CD14-positive monocyte (primary cell): ENCODE measurements at regions not wholly inside any gene's neighbourhood (a gene's known extent, or its start where the extent isn't known, plus 50 kb on each side); places are given as distances from the start of the nearest gene placed in this dataset.

Experiments
- DNase-seq, 3 donors: peaks; one replicate each; pipeline ENCODE4 v3.0.0-alpha.2; 2011 to 2022
- H2AFZ ChIP-seq: 2 replicates; pipeline ENCODE4 v1.6.0; 2012; ENCODE audit warnings: mild to moderate bottlenecking, low read depth, low read length, inconsistent platforms; ENCODE audit not compliant: insufficient read depth, poor library complexity, severe bottlenecking
- H3K27ac ChIP-seq, 2 donors: 1 replicate in 1 of 2; 2 replicates in 1 of 2; pipeline ENCODE4 v1.5.1; 2012 to 2013; ENCODE audit warnings: low read length in 2 of 2, control low read depth in 1 of 2, inconsistent platforms in 1 of 2, low read depth in 1 of 2, mild to moderate bottlenecking in 1 of 2
- H3K27me3 ChIP-seq, 2 donors: one replicate each; pipeline versions ENCODE4 v1.6.0 to v1.6.1; 2011 to 2013; ENCODE audit warnings: low read length in 2 of 2; ENCODE audit not compliant: control insufficient read depth in 2 of 2, insufficient read depth in 2 of 2
- H3K36me3 ChIP-seq, 2 donors: replicated peaks in 1 of 2; 1 replicate in 1 of 2; 2 replicates in 1 of 2; pipeline versions ENCODE4 v1.5.1 to v1.6.1; 2012 to 2013; ENCODE audit warnings: low read length in 2 of 2, control low read depth in 1 of 2, inconsistent platforms in 1 of 2, mild to moderate bottlenecking in 1 of 2; ENCODE audit not compliant: insufficient read depth in 2 of 2, control insufficient read depth in 1 of 2
- H3K4me1 ChIP-seq, 2 donors: 1 replicate in 1 of 2; 2 replicates in 1 of 2; pipeline versions ENCODE4 v1.5.1 to v1.6.1; 2012 to 2013; ENCODE audit warnings: low read length in 2 of 2, control low read depth in 1 of 2, inconsistent platforms in 1 of 2, mild to moderate bottlenecking in 1 of 2, moderate library complexity in 1 of 2; ENCODE audit not compliant: insufficient read depth in 2 of 2, control insufficient read depth in 1 of 2
- H3K4me2 ChIP-seq: replicated peaks from 2 replicates; pipeline ENCODE3; 2012; ENCODE audit warnings: low read length, moderate library complexity, mild to moderate bottlenecking; ENCODE audit not compliant: poor library complexity, severe bottlenecking; ENCODE audit errors: extremely low read depth
- H3K4me3 ChIP-seq, 3 experiments: fragments of 200-600 bp in 1 of 3; sonication (generic) in 1 of 3; replicated peaks in 1 of 3; 1 replicate in 2 of 3; 2 replicates in 1 of 3; pipeline ENCODE4 v1.5.1; 2011 to 2013; ENCODE audit warnings: low read length in 3 of 3, mild to moderate bottlenecking in 3 of 3, control low read depth in 2 of 3, low read depth in 2 of 3, inconsistent platforms in 1 of 3, moderate library complexity in 1 of 3
- H3K79me2 ChIP-seq: 2 replicates; pipeline ENCODE4 v1.6.0; 2012; ENCODE audit warnings: mild to moderate bottlenecking, control low read depth, inconsistent platforms, low read length, moderate library complexity; ENCODE audit not compliant: insufficient read depth
- H3K9ac ChIP-seq: 2 replicates; pipeline ENCODE4 v1.6.0; 2017; ENCODE audit warnings: low read length, mild to moderate bottlenecking; ENCODE audit not compliant: insufficient read depth, poor library complexity, severe bottlenecking
- H3K9me3 ChIP-seq, 2 donors: replicated peaks in 1 of 2; 1 replicate in 1 of 2; 2 replicates in 1 of 2; pipeline versions ENCODE4 v1.5.1 to v1.6.1; 2012 to 2013; ENCODE audit warnings: low read length in 2 of 2, control low read depth in 1 of 2; ENCODE audit not compliant: control insufficient read depth in 1 of 2, insufficient read depth in 1 of 2
- H4K20me1 ChIP-seq: 2 replicates; pipeline ENCODE4 v1.6.0; 2012; ENCODE audit warnings: mild to moderate bottlenecking, low read length, control low read depth, moderate library complexity; ENCODE audit not compliant: insufficient read depth
- H3K27ac Mint-ChIP-seq, 7 donors: one replicate each; pipeline ENCODE4 v1.8.0; 2020; ENCODE audit warnings: mild to moderate bottlenecking in 7 of 7, mixed read lengths in 7 of 7, moderate library complexity in 6 of 7, inconsistent platforms in 2 of 7
- H3K27me3 Mint-ChIP-seq, 3 donors: one replicate each; pipeline ENCODE4 v1.8.0; 2021 to 2022; ENCODE audit warnings: low read depth in 3 of 3, mild to moderate bottlenecking in 3 of 3, mixed read lengths in 3 of 3, moderate library complexity in 3 of 3, inconsistent platforms in 1 of 3
- H3K36me3 Mint-ChIP-seq, 2 donors: one replicate each; pipeline ENCODE4 v1.8.0; 2020; ENCODE audit warnings: mixed read lengths in 2 of 2, inconsistent platforms in 1 of 2, mild to moderate bottlenecking in 1 of 2
- H3K4me1 Mint-ChIP-seq: one replicate; pipeline ENCODE4 v1.8.0; 2020; ENCODE audit warnings: mild to moderate bottlenecking, mixed read lengths
- H3K4me3 Mint-ChIP-seq, 2 donors: one replicate each; pipeline ENCODE4 v1.8.0; 2020; ENCODE audit warnings: mild to moderate bottlenecking in 2 of 2, mixed read lengths in 2 of 2, moderate library complexity in 1 of 2
- H3K9me3 Mint-ChIP-seq, 7 donors: one replicate each; pipeline ENCODE4 v1.8.0; 2020 to 2022; ENCODE audit warnings: mixed read lengths in 7 of 7, mild to moderate bottlenecking in 6 of 7, moderate library complexity in 6 of 7, inconsistent platforms in 2 of 7
- WGBS: methylation state at CpG from one replicate; pipeline ENCODE4 v1.1.5; 2013; ENCODE audit warnings: missing lambda C conversion rate; ENCODE audit not compliant: insufficient coverage; 5-methylcytosine and 5-hydroxymethylcytosine counted together
- intact Hi-C, 2 donors: fragments of 100-400 bp; cut with micrococcal nuclease; formaldehyde crosslinking; loops; one replicate each; pipeline versions ENCODE4 v1.15.0 to v1.15.1; 2023
- TF ChIP-seq, protein P1 (sequence below): fragments of 200-600 bp; IDR thresholded peaks from one replicate; pipeline ENCODE4 v1.8.0; 2022; ENCODE audit warnings: antibody characterized with exemption, mild to moderate bottlenecking

DNA sequence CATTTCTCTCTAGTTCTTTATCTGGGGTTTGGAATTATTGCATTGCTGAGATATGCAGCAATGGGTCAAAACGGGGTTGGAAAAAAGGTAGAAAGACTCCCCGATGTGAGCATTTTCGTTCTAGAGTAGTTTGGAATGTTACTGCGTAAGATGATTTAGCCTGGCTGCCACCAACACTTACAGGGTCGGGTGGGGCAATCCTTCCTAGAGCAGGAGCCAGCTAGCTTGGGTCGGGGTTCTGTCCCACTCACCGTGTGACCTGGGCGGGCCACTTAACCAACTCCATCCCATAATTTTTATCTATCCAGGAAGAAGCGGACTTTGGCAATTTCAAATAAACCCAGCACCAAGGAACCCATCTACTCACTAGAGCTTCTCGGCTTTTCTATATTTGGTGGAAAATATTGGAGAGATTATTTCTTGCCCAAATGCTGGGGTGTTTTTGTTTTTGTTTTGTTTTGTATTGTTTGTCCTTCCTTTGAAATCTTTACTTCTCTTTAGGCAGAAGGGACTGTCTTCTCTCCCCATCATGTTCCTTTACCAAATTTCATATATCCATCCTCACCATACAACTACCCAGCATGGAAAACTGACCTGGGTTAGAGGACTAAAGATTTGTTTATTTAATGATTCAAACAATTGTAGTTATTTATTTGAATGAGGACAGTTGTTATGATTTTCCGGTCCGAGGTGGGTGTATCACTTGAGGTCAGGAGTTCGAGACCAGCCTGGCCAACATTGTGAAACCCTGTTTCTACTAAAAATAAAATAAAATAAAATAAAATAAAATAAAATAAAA, 72.4 kb downstream of the GPX5 start:
- no peak overlapping the region for H3K27ac ChIP-seq
- DNase-seq = no peak
- no peaks in the 10 kb centered on the region for H3K4me1 ChIP-seq
- H3K36me3 ChIP-seq = no peaks in the 10 kb centered on the region
- no peak overlapping the region for H2AFZ ChIP-seq
- H3K4me3 ChIP-seq = no peak overlapping the region
- H3K4me1 Mint-ChIP-seq = no peaks in the 10 kb centered on the region
- H3K79me2 ChIP-seq = no peaks in the 10 kb centered on the region
- H4K20me1 ChIP-seq = no peaks in the 10 kb centered on the region
- H3K27me3 ChIP-seq = peaks cover 17 to 18% of the 10 kb centered on the region in 2 donors
- peaks cover 16 to 38% (median 25%) of the 10 kb centered on the region in 3 donors for H3K27me3 Mint-ChIP-seq
- intact Hi-C loops = no loop called here
- H3K9ac ChIP-seq = no peak overlapping the region
- TF ChIP-seq, protein P1, sequence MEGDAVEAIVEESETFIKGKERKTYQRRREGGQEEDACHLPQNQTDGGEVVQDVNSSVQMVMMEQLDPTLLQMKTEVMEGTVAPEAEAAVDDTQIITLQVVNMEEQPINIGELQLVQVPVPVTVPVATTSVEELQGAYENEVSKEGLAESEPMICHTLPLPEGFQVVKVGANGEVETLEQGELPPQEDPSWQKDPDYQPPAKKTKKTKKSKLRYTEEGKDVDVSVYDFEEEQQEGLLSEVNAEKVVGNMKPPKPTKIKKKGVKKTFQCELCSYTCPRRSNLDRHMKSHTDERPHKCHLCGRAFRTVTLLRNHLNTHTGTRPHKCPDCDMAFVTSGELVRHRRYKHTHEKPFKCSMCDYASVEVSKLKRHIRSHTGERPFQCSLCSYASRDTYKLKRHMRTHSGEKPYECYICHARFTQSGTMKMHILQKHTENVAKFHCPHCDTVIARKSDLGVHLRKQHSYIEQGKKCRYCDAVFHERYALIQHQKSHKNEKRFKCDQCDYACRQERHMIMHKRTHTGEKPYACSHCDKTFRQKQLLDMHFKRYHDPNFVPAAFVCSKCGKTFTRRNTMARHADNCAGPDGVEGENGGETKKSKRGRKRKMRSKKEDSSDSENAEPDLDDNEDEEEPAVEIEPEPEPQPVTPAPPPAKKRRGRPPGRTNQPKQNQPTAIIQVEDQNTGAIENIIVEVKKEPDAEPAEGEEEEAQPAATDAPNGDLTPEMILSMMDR = no peak
- WGBS = 32% methylated on average over 8 of the region's 13 CpGs
- H3K4me3 Mint-ChIP-seq = peak overlapping the region in 1 of 2 donors; percentile 48
- H3K27ac Mint-ChIP-seq = no peak overlapping the region
- H3K36me3 Mint-ChIP-seq = no peaks in the 10 kb centered on the region
- H3K4me2 ChIP-seq = no peak overlapping the region
- peaks cover 0 to 12% (median 9%) of the 10 kb centered on the region in 7 donors for H3K9me3 Mint-ChIP-seq
- H3K9me3 ChIP-seq = peaks cover 0 to 13% of the 10 kb centered on the region in 2 donors

DNA sequence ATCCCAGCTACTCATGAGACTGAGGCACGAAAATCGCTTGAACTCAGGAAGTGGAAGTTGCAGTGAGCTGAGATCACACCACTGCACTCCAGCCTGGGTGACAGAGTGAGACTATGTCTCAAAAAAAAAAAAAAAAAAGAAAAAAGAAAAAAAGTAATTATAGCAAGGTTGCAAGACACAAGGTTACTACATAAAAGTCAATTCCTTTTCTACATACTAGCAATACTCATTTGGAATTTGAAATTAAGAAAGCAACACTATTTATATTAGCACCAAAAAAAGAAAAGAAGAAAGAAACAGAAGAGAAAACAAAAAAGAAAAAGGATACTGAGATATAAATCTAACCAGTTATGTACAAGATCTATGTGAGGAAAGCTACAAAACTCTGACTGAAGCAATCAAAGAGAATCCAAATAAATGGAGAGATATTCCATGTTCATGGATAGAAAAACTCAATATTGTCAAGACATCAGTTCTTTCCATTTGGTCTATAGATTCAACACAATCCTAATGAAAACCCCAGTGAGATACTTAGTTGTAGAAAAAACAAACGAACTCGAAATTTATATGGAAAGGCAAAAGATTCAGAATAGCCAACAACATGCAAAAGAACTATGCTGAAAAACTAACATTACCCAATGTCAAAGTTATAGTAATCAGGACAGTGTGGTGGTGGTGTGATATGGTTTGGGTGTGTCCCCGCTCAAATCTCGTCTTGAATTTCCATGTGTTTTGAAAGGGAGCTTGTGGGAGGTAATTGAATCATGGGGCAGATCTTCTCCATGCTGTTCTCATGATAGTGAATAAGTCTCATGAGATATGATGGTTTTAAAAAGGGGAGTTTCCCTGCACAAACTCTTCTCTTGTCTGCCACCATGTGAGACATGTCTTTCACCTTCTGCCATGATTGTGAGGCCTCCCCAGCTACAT, 73.3 kb downstream of the GPX5 start:
- Histone ChIP-seq H3K36me3 (no peaks in the 10 kb centered on the region), H2AFZ (no peak overlapping the region), H3K27me3 (peaks cover 18% of the 10 kb centered on the region in 2 donors), H3K79me2 (no peaks in the 10 kb centered on the region), H3K4me3 (no peak overlapping the region), H4K20me1 (no peaks in the 10 kb centered on the region), H3K4me1 (no peaks in the 10 kb centered on the region), H3K27ac (no peak overlapping the region), H3K4me2 (no peak overlapping the region), H3K9me3 (peaks cover 0 to 13% of the 10 kb centered on the region in 2 donors), H3K9ac (no peak overlapping the region)
- no peak overlapping the region for H3K27ac Mint-ChIP-seq
- TF ChIP-seq, protein P1 = no peak
- no peaks in the 10 kb centered on the region for H3K4me1 Mint-ChIP-seq
- peak overlapping the region in 1 of 2 donors; percentile 47 for H3K4me3 Mint-ChIP-seq
- 83% methylated on average over 1 of the region's 6 CpGs for WGBS
- no peak for DNase-seq
- intact Hi-C loops = no loop called here
- H3K36me3 Mint-ChIP-seq = no peaks in the 10 kb centered on the region
- H3K27me3 Mint-ChIP-seq = peaks cover 16 to 33% (median 25%) of the 10 kb centered on the region in 3 donors
- H3K9me3 Mint-ChIP-seq = peaks cover 0 to 12% (median 6%) of the 10 kb centered on the region in 7 donors
